Esophagus muscularis mucosa (tissue), 4 donors: ENCODE measurements at regions not wholly inside any gene's neighbourhood (a gene's known extent, or its start where the extent isn't known, plus 50 kb on each side); places are given as distances from the start of the nearest gene placed in this dataset.

Experiments used
- DNase-seq: peaks from one replicate; pipeline ENCODE4 v3.0.0-alpha.2; 2017; ENCODE audit errors: extremely low spot score
- H3K27ac ChIP-seq, 4 donors: fragments of 200-600 bp; sonication (generic); replicated peaks in 1 of 4; 1 replicate in 3 of 4; 2 replicates in 1 of 4; pipeline ENCODE4 v1.5.1; 2016 to 2019; ENCODE audit warnings: mild to moderate bottlenecking in 1 of 4
- H3K27me3 ChIP-seq, 4 donors: fragments of 200-600 bp; sonication (generic); one replicate each; pipeline versions ENCODE4 v1.5.1 to v1.6.0; 2016 to 2019
- H3K36me3 ChIP-seq, 4 donors: fragments of 200-600 bp; sonication (generic); one replicate each; pipeline ENCODE4 v1.5.1; 2016 to 2019
- H3K4me1 ChIP-seq, 4 donors: fragments of 200-600 bp; sonication (generic); one replicate each; pipeline ENCODE4 v1.5.1; 2016 to 2019
- H3K4me3 ChIP-seq, 4 donors: fragments of 200-600 bp; sonication (generic); 1 replicate in 2 of 4; 2 replicates in 2 of 4; pipeline ENCODE4 v1.5.1; 2016 to 2019; ENCODE audit warnings: mild to moderate bottlenecking in 4 of 4, moderate library complexity in 1 of 4
- H3K9me3 ChIP-seq, 4 donors: fragments of 200-600 bp; sonication (generic); 1 replicate in 3 of 4; 2 replicates in 1 of 4; pipeline ENCODE4 v1.5.1; 2016 to 2019
- EP300 ChIP-seq: sonication (generic); formaldehyde crosslinking; IDR thresholded peaks from one replicate; pipeline ENCODE4 v1.6.1; 2017; ENCODE audit warnings: antibody characterized with exemption
- POLR2A ChIP-seq: fragments of 450-650 bp; IDR thresholded peaks from one replicate; pipeline ENCODE4 v1.6.1; 2017; ENCODE audit warnings: antibody characterized with exemption, moderate library complexity, mild to moderate bottlenecking, low read depth
- POLR2AphosphoS5 ChIP-seq, 2 donors: sonication (generic); formaldehyde crosslinking; IDR thresholded peaks; one replicate each; pipeline ENCODE4 v1.6.1; 2017; ENCODE audit warnings: antibody characterized with exemption in 2 of 2
- WGBS: methylation state at CpG from one replicate; pipeline ENCODE4 v1.1.5; 2018; 5-methylcytosine and 5-hydroxymethylcytosine counted together
- intact Hi-C: fragments of 100-400 bp; cut with DNase I; formaldehyde crosslinking; loops from one replicate; pipeline ENCODE4 v1.15.1; 2023
- TF ChIP-seq, protein P1 (sequence below), 3 experiments: fragments of 200-600 bp in 2 of 3; fragments of 450-650 bp in 1 of 3; sonication (generic) in 2 of 3; IDR thresholded peaks; one replicate each; pipeline ENCODE4 v1.5.1; 2017 to 2019; ENCODE audit warnings: antibody characterized with exemption in 3 of 3, mild to moderate bottlenecking in 2 of 3, moderate library complexity in 1 of 3

DNA sequence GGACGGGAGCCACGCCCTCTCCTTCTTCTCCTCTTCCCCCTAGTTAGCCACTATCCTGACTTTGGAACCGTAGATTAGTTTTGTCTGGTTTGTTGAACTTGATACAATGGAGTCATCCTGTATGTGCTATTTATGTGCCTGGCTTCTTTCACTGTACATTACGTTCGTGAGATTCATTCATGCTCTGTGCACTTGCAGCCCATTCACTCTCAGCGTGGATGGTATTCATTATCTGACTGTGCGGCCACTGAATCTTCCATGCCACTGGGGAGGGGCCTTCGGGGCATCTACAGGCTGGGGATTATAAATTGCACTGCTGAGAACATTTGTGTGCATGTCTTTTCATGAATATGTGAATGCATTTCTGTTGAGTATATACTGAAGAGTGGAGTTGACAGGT, 262.5 kb downstream of the CDH26 start:
- DNase-seq, result peak; percentile 62
- Histone ChIP-seq H3K4me1 (no peaks in the 10 kb centered on the region), H3K9me3 (no peaks in the 10 kb centered on the region), H3K27me3 (peaks cover 0 to 18% (median 0%) of the 10 kb centered on the region in 4 donors), H3K27ac (no peak overlapping the region), H3K4me3 (no peak overlapping the region), H3K36me3 (no peaks in the 10 kb centered on the region)
- TF ChIP-seq EP300 (no peak), POLR2A (no peak), POLR2AphosphoS5 (IDR thresholded peaks at IDR 0.05) (no peak)
- TF ChIP-seq, protein P1, sequence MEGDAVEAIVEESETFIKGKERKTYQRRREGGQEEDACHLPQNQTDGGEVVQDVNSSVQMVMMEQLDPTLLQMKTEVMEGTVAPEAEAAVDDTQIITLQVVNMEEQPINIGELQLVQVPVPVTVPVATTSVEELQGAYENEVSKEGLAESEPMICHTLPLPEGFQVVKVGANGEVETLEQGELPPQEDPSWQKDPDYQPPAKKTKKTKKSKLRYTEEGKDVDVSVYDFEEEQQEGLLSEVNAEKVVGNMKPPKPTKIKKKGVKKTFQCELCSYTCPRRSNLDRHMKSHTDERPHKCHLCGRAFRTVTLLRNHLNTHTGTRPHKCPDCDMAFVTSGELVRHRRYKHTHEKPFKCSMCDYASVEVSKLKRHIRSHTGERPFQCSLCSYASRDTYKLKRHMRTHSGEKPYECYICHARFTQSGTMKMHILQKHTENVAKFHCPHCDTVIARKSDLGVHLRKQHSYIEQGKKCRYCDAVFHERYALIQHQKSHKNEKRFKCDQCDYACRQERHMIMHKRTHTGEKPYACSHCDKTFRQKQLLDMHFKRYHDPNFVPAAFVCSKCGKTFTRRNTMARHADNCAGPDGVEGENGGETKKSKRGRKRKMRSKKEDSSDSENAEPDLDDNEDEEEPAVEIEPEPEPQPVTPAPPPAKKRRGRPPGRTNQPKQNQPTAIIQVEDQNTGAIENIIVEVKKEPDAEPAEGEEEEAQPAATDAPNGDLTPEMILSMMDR (IDR thresholded peaks at IDR 0.05), result no peak
- intact Hi-C loops, result no loop called here
- WGBS, result 74% methylated on average over 8 of the region's 8 CpGs

DNA sequence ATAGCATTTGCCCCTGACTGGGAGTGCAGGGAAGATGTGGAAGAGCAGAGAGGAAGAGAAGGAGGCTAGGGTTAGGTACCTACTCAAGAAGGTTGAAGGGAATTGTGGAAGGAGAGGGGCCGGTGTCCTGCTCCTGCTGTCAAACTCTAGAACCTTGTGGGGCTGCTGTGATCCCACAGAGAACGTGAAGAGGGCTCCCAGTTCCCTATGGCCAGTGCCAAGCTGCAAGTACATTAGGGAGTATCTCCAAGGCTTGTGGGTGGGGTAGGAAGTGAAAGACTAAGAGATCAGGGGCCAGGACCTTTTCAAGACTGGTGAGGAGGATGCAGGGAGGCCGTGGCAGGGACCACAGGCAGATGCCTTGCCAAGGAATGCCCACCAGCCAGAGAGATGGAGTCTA, 263.4 kb downstream of the CDH26 start:
- TF ChIP-seq, protein P1 (IDR thresholded peaks at IDR 0.05), result no peak
- TF ChIP-seq EP300, result no peak
- no peak for TF ChIP-seq POLR2A
- TF ChIP-seq POLR2AphosphoS5 (IDR thresholded peaks at IDR 0.05), result no peak
- DNase-seq, result peak; percentile 78
- Histone ChIP-seq H3K4me3 (no peak overlapping the region), H3K27me3 (peaks cover 0 to 18% (median 0%) of the 10 kb centered on the region in 4 donors), H3K27ac (no peak overlapping the region), H3K9me3 (no peaks in the 10 kb centered on the region), H3K4me1 (no peaks in the 10 kb centered on the region), H3K36me3 (no peaks in the 10 kb centered on the region)
- WGBS, result 87% methylated on average over 3 of the region's 3 CpGs
- intact Hi-C loops, result no loop called here

DNA sequence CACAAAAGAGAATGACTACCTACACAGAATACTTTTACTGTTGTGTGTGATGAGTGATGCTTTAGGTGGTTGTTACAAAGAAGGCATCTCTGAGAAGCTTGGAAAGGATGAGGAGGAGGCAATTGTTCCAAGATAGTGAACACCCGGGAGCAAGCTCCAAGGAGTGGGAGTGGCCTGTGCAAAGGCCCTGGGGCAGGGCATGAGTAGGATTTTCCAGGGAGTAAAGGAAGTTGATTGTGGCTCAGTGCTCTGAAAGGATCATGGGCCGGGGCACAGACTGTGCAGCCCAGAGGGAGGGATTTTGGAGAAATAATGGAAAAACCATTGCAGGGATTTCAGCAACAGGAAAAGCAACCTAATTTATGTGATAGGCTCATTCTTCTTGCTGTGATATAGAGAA, 264.3 kb downstream of the CDH26 start:
- Histone ChIP-seq H3K4me3 (no peak overlapping the region), H3K27ac (no peak overlapping the region), H3K9me3 (no peaks in the 10 kb centered on the region), H3K4me1 (no peaks in the 10 kb centered on the region), H3K36me3 (no peaks in the 10 kb centered on the region), H3K27me3 (peaks cover 0 to 18% (median 0%) of the 10 kb centered on the region in 4 donors)
- TF ChIP-seq, protein P1 (IDR thresholded peaks at IDR 0.05), result no peak
- no peak for TF ChIP-seq EP300
- TF ChIP-seq POLR2A, result no peak
- TF ChIP-seq POLR2AphosphoS5 (IDR thresholded peaks at IDR 0.05), result no peak
- 78% methylated on average over 2 of the region's 2 CpGs for WGBS
- intact Hi-C loops, result no loop called here
- peak; percentile 81 for DNase-seq

DNA sequence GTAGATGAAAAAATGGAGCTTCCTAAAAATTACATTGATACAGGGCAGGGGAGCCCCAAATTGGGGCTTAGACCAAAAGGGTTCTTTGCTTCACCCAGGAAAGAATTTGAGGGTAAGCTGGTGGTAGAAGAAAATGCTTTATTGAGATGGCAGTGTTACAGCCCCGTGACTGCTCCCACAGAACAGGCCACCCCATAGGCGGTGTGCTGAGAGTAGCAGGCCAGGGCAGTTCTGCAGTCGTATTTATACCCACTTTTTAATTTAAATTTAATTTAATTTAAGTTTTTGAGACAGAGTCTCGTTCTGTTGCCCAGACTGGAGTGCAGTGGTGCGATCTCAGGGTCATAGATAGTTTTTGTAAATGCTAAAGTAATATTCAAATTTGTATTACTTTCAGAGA, 265.0 kb downstream of the CDH26 start:
- Histone ChIP-seq H3K4me3 (no peak overlapping the region), H3K27me3 (peaks cover 0 to 18% (median 0%) of the 10 kb centered on the region in 4 donors), H3K27ac (no peak overlapping the region), H3K4me1 (no peaks in the 10 kb centered on the region), H3K36me3 (no peaks in the 10 kb centered on the region), H3K9me3 (no peaks in the 10 kb centered on the region)
- WGBS, result 84% methylated on average over 5 of the region's 5 CpGs
- peak; percentile 62 for DNase-seq
- intact Hi-C loops, result no loop called here
- no peak for TF ChIP-seq POLR2A
- TF ChIP-seq POLR2AphosphoS5 (IDR thresholded peaks at IDR 0.05), result no peak

DNA sequence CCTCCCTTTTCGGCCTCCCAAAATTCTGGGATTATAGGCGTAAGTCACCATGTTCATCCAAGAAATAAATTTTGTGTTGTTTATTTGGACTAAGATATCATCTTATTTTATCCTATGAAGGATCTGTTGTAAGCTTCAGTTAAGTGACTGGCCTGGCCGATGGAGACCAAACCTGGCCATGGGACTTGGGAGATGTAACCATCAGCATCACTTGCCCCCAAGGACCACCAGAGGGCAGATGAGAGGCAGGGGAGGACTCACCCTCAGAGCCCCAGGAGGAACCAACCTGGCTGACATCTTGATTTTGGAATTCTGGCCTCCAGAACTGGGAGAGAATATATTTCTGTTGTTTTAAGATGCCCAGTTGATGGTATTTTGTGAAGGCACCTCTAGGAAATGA, 266.7 kb downstream of the CDH26 start:
- Histone ChIP-seq H3K27ac (no peak overlapping the region), H3K9me3 (no peaks in the 10 kb centered on the region), H3K27me3 (peaks cover 0 to 16% (median 0%) of the 10 kb centered on the region in 4 donors), H3K4me1 (no peaks in the 10 kb centered on the region), H3K36me3 (no peaks in the 10 kb centered on the region), H3K4me3 (no peak overlapping the region)
- no peak for TF ChIP-seq EP300
- TF ChIP-seq, protein P1 (IDR thresholded peaks at IDR 0.05), result peak in 1 of 3 experiments; percentile 25
- WGBS, result 97% methylated on average over 3 of the region's 3 CpGs
- intact Hi-C loops, result no loop called here
- DNase-seq, result no peak
